GM21619 (cell line): ENCODE measurements at regions not wholly inside any gene's neighbourhood (a gene's known extent, or its start where the extent isn't known, plus 50 kb on each side); places are given as distances from the start of the nearest gene placed in this dataset.
"Not testable (repeated sequence)": the region's sequence is repeated elsewhere in the genome, so short reads cannot be mapped to it uniquely, and the experiment has no call there.

Source experiments
- ATAC-seq: cut with Tn5 transposase; IDR thresholded peaks from one replicate; pipeline ENCODE4 v1.9.1; 2021; ENCODE audit not compliant: unreplicated experiment

DNA sequence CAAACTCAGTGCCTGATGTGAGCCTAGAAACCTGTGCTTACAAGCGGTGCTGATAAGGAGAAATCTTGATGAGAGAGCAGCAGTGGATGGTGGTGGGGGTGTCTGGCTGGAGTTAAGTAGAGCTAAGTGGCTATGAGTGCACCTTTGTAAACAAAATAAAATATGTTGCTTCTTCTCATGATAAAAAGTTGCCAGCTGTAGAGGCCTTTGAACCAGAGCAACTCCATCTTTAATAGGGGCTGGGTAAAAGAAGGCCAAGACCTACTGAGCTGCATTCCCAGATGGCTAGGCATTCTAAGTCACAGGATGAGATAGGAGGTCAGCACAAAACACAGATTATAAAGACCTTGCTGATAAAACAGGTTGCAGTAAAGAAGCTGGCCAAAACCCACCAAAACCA, 107.6 kb upstream of the FAM3C start:
- no peak for ATAC-seq

DNA sequence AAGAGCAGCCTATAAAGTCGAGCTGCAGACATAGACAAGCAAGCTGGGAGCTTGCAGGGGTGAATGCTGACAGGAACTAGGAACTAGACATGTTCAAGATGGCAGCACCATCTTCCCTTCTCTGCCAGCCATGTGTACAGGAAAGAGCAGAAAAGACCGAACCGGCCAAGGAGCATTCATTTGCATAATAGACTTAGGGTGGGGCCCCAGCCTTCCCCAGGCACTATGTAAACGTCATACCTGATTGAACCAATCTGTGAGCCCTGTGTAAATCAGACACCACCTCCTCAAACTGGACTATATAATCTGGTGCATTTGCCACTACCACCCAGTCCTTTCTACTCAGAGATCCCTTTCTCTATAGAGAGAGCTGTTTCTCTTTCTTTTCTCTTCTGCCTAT, 106.9 kb upstream of the FAM3C start:
- ATAC-seq: no peak

DNA sequence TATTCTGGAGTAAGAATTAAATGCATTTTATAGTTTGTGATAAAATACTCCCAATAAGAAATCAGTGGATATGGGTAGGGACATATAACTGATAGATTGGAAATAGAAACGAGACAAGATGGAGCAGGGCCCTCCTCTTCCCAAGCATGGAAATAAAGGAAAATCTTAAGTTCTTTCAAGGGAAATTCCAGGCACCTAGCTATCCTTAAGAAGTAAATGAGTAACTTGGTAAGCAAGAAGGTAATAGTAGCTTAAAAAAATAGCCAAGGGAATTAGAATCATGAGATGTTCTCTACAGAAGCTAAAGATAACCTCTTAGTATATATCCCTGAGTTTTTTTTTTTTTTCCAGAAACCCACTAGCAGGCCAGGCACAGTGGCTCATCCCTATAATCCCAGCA, 105.5 kb upstream of the FAM3C start:
- no peak for ATAC-seq

DNA sequence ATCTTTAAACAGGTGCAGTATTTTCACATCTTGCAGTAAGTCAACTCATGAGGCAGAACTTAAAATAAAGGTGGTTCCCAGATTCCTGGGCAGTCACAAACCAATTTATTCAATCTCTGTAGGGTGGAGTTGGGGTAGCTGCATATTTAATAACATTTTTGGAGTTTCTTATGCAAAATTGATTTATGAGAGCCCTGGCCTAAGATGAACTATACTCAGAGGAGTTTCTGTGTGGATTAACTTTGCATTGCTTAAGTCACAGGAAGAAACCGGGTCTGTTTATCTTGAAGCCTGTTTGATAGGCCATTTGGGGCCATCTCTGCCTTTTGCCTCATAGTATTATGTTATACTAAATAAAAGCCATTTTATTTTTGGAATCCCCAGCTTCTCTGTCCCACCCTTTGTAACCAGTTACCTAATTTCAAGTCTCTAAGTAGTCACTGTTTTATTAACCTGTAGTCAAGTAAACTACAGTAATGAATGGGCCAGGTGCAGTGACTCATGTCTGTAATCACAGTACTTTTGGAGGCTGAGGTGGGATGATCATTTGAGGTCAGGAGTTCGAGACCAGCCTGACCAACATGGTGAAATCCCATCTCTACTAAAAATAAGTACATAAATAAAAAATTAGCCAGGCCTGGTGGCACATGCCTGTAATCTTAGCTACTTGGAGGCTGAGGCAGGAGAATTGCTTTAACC, 104.4 kb upstream of the FAM3C start:
- ATAC-seq: no peak

DNA sequence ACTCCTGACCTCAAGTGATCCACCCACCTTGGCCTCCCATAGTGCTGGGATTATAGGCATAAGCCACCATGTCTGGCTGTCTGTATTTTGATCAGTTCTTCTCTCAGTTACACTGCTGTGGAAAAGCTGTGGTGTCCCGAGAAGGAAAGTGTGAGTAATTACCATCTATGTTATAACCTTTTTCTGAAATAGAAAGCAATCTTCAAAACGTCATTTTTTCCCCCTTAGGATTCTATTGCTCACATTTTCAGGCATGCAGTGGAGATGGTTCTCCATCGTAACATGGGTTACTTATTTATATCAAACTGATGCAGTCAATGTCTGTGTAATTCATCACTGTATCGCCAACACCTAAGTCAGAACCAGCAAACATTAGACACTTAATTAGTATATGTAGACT, 103.5 kb upstream of the FAM3C start:
- no peak for ATAC-seq

DNA sequence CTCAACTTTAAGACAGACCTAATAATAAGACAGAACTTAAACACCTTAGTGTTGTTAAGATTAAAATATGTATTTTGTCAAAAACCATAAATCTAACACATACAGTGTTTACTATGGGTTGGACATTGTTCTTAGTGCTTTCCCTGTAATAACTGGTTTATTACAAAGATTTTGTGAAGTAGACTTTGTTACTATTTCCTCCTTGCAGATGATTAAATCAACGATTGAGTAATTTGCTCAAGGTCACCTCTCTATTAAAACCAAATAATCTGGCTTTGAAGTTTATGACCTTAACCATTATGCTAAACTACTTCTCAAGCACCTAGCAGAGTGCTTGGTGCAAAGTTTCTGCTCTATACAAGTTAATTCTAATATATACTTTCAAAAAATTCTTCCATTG, 102.7 kb upstream of the FAM3C start:
- no peak for ATAC-seq

DNA sequence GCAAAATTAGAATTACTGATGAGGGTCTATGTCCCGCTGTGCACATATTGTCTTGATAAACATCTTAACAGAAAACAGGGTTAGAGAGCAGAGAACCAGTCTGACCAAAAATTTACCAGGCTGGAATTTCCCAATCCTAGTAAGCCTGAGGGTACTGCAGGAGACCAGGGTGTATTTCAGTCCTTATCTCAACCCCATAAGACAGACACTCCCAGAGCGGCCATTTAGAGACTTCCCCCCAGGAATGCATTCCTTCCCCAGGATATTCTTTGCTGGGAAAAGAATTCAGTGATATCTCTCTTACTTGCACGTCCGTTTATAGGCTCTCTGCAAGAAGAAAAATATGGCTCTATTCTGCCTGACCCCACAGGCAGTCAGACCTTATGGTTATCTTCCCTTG, 101.4 kb upstream of the FAM3C start:
- ATAC-seq: not testable (repeated sequence)

DNA sequence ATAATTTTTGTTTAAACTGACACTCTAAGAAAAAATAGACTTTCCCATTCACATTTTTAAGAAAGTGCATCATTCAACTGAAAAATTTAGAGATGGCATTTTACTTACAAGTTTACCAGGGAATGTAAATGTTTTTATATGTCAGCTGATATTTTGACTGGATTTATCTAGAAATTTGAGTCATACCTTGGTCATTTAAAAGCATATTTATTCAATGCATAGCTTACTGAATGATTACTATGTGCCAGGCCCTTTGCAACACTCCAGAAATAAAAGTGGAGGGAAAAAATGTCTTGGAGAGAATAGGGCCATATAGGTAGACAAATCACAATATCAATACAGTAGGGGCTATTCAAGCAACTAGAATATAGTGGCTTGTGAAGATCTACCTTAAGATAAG, 98.4 kb upstream of the FAM3C start:
- ATAC-seq: no peak

DNA sequence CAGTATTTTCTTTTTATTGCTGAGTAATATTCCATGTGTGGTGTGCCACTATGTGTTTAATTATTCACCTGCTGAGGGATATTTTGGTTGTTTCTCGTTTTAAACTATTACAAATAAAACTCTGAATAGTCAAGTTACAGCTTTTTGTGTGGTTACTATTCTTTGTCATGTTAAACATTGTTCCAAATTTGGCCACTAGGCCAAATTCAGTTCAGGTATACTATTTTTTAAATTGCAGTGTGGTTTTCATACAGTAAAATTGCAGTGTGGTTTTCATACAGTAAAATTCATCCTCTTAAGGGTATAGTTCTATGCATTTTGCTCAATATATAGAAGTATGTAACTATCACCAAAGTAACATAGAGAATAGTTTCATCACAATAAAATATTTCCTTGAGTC, 97.4 kb upstream of the FAM3C start:
- ATAC-seq: no peak

DNA sequence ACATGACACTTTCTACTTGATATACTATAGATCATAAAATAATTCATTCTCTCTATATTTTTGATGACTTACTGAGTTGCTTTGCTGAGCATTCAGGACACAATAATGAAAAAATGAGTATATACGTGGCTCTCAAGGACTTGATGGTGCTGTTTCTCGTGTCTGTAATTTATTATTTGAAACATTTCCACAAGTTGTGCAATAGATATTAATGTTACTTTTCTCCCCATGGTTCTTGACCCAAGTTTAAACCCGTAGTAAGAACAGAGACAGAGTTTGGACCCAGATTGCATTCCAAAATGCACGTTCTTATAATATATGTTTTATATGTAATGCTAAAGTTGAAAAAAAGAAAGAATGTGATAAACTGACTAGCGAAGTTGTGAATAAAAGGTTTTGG, 94.2 kb upstream of the FAM3C start:
- ATAC-seq: no peak

DNA sequence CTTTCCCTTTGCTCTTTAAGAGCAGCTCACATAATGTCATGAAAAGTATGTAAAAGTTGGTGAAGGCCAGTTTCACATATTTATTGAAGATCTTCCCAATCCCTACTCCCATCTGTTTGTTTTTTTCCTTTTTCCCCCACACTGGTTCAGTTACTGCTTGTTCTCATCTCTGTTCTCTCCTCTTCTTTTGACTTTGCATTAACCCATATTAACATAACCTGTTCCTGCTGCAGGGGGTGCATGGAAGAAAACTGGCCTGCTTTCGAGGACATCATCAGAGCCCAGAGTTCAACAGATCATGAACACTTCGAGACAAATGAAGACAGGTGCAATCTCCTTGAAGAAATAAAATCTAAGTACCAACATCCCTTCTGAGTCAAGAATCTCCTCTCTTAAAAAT, 93.3 kb upstream of the FAM3C start:
- no peak for ATAC-seq

DNA sequence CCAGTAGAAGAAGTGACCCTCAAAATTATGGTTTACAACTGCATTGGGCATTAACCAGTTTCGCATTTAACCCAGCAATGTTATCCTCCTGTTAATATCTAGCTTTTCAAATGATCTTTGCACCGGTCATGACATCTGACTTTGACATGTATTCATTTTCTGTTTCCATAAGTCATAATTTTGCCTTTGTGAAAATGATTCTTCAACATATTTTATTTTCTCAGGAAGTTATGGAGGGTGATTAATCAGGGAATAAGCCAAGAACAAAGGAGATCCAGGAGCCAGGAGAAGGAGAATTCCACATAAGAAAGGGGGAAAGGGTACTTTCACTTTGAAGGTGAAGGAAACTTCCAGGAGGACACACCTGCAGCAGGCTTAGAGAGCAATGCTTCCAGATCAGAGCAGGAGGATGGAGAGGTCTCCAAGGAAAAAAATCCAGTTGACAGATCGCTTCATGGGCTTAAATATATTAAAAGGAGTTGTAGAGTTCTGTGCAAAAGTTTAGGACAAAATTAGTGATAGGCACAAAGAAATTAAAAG, 92.1 kb upstream of the FAM3C start:
- no peak for ATAC-seq

DNA sequence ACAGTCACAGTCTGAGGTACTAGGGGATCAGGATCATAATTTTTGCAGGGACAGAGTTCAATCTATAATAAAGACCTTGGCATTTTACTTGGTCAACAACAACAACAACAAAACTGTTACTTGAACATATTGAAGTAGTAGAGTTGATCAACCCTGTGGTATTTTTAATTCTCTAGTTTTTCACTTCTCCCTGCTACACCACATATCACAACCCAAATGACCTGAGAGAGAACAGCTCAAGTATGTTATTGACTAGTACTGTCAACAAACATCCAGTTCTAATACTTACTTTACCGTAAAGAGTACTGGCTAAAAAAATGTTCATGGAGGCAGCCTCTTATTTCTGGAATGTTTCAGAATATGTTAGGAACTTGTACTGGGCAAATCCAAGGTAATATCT, 90.5 kb upstream of the FAM3C start:
- no peak for ATAC-seq

DNA sequence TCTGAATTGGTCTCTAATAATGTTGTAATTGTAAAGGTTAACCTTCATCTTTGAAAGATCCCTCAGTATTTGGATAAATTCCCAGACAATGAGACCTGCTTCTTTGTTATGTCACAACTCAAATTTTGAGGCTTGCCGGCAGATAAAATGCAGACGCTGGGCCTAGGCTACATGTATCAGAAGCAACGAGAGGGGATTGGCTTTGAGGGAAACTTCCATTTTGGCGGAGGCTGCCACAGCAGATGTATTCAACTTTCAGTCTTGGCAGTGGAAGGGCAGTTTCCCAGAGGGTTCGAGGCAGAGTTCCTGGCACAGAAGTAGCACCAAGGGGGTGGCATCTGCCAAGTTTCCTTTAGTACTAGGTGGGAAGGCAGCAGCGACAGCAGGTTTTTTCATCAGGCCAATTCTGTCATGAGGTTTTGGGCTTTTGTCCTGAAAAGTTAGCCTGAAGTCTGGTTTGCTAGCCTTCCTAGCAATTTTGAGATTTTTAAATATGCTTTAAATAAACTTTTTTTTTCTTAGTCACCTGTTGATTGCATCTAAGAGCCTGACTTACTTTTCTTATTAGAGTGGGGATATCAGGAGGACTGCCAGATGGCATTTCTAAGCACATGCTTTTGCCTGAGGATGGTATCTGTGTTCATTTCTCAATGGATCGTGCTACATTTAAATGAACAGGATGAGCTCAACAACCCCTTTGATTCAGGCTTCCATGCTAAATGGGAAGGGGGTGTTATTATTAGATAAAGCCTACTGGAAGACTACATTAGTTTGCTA, 89.5 kb upstream of the FAM3C start:
- ATAC-seq: no peak

DNA sequence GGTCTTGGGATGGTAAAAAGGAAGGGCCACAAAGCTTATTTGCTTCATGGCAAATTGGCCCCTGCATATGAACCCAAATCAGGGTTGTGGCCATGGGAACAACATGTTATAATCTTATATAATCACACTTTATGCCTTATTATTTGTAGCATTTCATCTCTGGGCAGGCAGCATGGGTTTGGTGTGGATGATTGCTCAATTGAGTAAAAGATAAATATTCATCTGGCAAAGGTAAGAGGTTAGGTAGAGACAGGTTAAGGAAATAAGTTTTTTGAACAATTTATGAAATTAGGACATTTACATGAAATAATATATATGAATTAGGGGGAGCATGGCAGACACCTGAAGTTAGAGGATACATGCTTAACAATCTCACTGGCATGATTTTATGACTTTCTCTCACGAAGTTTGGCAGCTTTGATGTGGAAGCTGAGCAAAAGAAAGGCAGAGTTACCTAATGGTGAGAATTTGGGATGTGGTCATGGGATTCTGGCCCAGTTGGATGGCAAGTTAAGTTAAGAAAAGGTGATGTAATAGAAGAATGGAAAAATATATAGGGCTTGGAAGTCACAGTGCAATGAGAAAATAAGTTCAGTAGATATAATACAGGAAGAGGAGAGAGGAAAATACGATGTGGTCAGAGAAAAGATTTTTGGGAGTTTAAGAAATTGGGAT, 88.1 kb upstream of the FAM3C start:
- no peak for ATAC-seq

DNA sequence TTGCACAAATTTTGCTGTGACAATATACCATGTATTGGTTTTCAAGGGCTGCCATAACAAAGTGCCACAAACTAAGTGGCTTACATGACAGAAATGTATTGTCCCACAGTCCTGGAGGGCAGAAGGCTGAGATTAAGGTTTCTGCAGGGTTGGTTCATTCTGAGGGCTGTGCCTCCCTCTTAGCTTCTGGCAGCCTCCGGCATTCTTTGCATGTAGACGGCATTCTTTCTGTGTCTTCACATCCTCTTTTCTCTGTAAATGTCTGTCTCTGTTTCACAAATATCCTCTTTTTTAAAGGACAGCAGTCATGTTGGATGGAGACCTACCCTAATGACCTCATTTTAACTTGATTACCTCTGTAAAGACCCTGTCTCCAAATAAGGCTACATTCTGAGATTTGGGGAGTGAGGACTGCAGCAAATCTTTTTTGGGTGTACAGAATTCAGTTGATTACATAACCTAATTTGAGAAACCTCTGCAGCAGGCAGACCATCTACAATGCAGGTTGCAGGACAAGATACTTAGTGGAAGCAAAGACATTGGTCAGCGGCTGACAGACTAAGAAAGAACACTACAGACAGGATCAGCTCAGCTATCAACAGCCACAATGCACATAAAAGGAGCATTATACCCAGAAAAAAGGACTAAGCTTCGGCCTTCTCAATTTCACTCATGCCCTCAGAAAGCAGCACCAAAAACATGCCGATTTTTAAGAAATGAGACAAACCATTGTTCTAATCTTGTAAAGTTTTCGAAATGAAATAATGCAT, 84.6 kb upstream of the FAM3C start:
- no peak for ATAC-seq

DNA sequence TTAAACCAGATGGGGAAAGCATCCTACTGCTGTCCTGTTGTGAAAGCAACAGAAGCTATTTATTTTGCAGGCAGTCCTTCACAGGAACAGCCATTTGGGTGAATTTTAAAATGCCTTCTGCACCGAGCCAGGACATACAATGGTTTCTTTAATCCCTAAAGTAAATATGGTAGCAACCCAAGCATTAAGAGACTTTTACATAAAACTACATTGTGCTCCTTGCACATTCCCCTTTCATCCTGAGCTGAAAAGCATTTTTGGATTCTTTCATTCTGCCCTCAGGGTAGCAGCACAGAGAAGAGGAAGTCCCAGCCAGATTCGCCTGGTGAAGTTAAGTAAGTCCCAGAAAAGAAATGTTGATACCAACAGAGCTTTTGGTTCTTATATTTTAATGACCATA, 84.0 kb upstream of the FAM3C start:
- no peak for ATAC-seq

DNA sequence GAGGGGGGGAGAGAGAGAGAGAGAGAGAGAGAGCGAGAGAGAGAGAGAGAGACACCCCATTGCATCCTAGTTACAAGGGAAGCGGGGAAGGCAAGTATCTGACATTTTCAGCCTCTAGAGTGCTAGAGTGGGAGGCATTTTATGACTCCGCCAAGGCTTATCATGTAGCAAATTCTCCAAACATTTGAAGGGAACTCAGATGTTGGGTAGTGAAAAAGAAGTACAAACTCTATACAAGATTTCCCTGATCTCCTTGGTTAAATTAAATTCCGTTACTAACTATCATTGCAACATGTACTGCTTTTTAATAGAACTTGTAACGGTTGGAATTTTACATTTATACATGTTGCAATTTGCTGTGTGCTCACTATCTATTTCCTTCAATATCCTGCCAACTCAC, 83.4 kb upstream of the FAM3C start:
- no peak for ATAC-seq

DNA sequence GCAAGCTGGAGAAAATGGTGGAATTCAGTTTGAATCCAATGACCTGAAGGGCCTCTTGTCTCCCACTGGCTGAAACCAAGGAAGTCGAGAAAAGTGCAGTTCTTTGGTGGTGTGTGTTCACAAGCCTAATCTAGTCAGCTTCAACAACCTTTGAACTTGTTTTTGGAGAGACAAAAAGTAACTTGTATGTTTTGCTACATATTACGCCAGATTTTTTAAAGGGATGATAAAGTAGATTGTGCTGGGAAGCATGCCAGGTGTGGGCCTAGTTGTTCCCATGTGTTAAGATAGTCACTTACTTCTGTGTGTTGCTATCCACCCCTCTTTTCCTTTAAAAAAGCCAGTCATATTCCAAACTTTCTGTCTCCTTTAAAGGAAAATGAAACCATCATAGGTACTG, 79.7 kb upstream of the FAM3C start:
- ATAC-seq: no peak

DNA sequence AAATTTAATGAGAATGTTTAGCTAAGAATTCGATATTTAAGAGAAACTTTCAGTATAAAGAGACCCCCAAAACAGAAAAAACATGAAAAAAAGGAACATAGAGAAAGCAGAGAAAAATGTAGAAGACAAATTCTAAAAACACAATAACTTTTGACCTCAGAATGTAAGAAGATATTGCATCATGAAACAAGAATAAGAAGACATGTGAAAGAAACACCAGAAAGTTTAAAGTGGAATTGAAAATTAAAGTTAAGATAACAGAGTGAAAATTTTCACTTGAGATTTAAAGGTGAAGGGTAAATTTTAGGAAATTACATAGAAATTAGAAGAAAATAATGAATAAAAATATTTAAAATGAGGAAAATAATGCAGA, 78.2 kb upstream of the FAM3C start:
- no peak for ATAC-seq

DNA sequence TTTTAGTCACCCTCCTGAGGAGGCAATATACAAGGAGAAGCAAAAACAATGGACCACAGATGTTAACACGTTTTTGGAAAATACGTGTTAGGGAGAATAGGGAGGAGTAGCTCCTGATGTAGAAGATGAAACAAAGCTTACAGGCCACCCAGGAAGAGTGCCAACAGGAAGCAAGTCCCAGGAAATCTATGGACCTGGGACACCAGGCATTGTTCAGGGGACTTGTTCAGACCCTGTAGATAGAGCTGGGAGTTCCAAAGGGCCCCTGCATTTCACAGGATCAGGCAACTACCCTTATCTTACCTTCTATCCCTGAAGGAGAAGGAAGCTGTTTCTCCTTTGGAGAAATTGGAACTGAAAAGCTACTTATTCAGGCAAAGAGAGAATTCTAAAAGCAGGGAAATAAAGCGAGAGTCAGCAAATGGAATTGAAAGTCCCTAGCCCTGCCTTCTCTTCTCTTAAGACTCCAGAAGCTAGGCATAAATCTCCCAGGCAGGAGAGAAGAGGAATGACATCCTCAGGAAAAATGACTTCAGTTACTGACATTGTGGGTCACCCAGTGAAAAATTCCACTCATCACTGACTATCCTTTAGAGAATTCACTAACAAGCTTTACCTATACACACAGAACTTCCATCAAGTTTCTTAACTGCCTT, 77.7 kb upstream of the FAM3C start:
- no peak for ATAC-seq
